GM19023 (cell line): ENCODE measurements at regions not wholly inside any gene's neighbourhood (a gene's known extent, or its start where the extent isn't known, plus 50 kb on each side); places are given as distances from the start of the nearest gene placed in this dataset.
"Not testable (repeated sequence)": the region's sequence is repeated elsewhere in the genome, so short reads cannot be mapped to it uniquely, and the experiment has no call there.

ENCODE experiments used
- ATAC-seq: cut with Tn5 transposase; IDR thresholded peaks from one replicate; pipeline ENCODE4 v1.9.1; 2021; ENCODE audit warnings: mild to moderate bottlenecking, moderate library complexity; ENCODE audit not compliant: unreplicated experiment

- no peak for ATAC-seq
Observed at GRCh38 chr1:193929374-193930033, 743.1 kb upstream of the B3GALT2 start.

- no peak for ATAC-seq
Observed at GRCh38 chr1:193927550-193927949, 741.1 kb upstream of the B3GALT2 start.

DNA sequence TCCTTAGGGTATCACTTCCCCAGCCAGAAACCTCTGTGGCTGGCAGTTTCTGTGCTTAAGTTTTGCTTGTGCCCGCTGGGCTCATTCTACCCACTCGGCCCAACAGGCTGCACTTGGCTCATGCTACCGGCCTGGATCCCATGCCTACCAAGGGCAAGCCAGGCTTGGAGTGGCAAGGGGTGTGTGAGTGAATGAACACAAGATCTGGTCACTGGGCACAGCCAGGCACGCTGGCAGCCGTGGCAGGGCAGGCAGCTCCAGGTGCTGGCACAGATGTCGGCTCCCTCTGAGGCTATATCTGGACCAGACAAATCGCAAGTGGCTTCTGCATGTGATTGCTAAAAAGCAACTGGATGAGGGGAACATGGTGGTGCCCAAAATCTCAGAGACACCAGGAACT lies 740.5 kb upstream of the B3GALT2 start:
- ATAC-seq: no peak

- ATAC-seq: no peak
Observed at GRCh38 chr1:193919827-193920226, 733.4 kb upstream of the B3GALT2 start.

DNA sequence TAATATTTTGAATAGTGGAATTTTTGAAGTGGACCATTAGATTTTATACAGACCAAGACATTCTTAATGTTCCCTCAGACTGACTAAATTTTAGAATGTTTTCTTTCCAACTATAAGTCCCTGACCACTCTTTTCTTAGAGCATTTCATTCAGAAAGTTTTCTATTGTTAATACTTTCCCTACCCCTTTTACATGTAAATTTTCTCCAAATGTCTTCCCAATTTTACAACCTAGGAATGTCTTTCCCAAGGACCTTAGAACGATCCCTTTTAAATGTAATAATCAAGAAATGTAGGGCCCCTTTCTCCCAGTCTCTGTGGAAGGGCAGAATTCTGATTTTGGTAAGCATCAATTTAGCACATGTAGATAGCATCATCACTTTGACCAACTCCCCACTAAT lies 730.0 kb upstream of the B3GALT2 start:
- no peak for ATAC-seq

- ATAC-seq: no peak
Observed at GRCh38 chr1:193914871-193915270, 728.5 kb upstream of the B3GALT2 start.

DNA sequence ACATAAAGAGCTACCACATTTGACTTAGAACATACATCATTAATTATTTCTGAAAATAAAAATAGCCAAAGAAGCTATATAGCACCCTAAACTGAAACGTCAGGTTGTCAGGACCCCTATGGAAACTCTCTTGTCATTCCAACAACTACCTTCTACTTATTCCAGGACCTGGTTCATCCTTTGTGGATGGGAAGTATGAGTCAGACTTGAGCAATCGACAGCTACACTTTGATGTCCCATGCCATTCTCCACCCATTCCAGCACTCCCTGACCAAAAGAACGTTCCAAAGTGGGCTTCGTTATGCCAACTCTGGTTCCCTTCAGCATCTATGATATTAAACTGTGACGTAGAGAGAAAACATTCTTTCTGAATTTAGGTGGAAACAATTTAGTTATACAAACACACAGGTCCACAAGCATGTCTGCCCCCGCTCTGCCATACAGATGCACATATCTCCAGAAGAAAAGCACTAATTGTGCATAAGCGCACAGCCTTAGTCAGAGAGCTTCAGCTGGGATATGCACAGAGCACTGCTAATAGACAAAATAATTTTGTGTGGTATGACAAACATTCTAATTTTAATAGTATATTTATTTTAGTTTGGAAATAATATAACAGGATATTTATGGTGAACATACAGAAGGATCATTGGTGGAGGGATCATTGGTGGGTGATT lies 723.1 kb upstream of the B3GALT2 start:
- ATAC-seq: no peak

DNA sequence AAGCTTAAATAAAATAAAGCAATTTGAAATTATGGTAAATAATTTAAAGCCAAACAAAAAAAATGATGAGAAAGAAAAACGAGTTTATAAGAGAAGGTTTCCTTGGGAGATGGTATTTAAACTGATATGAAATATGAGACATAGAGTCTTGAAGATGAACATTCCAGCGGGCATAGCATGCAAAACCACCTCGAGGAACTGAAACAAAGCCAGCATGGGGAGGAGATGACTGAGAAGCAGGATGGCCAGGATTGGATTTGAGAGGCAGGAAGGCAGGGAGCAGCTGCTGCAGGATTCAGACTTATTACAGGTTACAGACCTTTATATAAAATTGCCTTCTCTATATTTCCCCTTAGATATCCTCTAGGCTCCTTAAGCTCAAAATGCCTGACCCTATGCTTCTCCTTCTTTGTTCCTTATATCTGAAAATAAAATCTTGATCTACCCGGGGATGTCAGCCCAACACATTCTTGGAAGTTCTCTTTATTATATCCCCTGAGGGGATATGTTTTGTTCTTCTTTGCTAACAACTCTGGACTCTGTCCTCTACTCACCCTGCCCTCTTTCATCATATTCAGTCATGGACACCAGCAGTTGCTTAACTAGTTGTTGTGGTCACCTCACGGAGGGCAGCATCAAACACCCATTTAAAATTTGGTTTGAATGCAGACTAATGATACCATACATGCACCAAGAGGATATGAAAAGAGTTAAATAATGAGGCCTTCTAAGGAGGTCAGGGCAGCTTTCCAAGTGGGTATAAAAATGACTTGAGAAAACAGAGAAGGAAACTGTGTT lies 719.1 kb upstream of the B3GALT2 start:
- ATAC-seq: no peak

DNA sequence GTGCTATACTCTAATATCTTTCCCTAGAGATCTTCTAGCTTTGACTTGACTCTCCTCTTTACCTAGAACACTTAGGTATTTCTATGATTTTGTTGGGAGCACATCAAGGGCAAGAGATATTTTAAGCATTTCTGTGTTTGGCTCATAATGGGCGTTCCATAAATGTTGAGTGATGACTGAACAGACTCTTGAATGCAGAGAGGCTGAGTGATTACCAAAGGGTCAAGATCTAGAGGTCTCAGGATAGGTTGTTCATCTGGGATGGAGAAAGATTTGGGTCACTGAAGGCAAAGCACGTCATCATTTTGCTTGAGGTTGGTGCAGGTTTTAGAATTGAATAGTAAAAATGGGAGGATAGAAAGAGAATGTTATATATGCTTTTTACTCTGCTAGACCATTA lies 705.4 kb upstream of the B3GALT2 start:
- no peak for ATAC-seq

DNA sequence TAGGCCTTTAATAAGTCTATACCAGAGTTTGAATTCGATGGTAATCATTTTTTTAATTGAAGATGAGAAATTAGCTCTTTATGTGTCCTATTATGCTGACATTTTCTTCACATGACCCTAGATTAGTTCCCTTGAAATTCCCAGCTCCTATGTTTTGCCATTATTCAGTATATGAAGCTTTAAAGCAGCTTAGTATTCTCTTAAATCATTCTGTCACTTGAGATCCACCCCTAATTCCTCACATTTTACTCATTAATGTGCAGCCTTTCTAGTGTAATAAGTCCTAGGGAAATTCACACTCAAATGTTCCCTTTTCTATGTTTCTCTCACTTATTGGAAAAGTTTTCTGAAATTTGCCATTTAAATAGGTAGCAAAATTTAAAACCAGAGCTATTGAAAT lies 704.5 kb upstream of the B3GALT2 start:
- no peak for ATAC-seq

DNA sequence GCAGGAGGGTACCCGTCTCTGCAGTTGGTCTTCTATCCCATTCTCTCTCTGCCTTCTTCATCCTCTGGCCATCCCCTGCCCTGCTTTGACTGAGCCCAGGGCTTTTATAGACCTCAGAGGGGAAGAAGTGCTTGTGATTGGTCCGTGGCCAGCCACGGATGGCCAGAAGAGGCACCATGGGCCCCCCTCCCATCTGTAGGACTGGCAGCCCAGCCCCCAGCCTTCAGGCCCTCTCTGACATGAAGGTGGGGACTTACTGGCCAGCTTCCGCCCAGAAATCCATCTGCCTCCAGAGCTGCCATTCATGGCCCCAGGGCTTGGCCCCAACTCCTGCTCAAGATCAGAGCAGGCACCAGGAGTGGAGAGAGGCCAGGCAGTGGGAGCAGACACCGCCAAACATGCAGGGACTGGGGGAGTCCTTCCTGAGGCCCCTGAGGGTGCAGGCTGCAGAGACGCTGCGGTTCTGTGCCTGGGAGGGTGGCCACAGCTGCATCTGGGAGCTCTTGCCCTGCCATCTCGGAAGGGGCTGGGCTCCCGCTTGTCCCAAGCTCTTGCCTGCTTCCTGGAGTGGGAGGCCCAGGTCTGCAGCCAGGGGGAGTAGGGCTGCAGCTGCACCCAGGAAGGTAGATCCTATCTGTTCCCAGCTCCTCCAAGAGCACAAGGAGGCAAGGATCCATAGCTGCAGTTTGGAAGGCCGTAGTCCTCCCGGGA lies 698.6 kb upstream of the B3GALT2 start:
- ATAC-seq: no peak

DNA sequence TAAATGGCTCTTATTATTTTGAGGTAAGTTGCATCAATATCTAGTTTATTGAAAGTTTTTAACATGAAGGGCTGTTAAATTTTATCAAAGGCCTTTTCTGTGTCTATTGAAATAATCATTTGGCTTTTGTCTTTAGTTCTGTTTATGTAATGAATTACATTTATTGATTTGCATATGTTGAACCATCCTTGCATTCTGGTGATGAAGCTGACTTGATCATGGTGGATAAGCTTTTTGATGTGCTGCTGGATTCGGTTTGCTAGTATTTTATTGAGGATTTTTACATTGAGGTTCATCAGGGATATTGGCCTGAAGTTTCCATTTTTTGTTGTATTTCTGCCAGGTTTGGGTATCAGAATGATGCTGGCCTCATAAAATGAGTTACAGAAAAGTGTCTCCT lies 691.5 kb upstream of the B3GALT2 start:
- not testable (repeated sequence) for ATAC-seq

- ATAC-seq: no peak
Observed at GRCh38 chr1:193868425-193868824, 682.0 kb upstream of the B3GALT2 start.

DNA sequence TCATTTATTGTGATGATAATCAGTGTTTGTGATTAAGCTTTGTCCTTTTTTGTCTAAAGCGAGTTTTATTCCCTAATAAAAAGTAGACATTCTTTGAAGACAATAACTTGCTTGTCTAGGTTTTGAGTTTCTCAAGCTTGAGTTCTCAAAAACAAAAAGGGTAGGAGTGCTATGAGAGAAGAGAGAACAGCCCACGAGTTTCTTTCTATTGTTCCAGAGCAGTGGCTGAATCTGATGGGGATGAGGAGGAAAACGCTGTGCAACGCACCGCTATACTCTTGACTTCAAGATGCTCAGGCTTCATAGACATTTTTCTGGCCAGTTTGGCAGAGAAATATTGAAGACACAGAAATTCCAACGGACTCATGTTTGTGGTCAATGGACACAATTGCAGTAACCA lies 669.8 kb upstream of the B3GALT2 start:
- ATAC-seq: no peak

GRCh38 chr1:193850745-193851144 lies 664.3 kb upstream of the B3GALT2 start:
- no peak for ATAC-seq

- ATAC-seq: no peak
Observed at GRCh38 chr1:193846876-193847604, 660.6 kb upstream of the B3GALT2 start.

GRCh38 chr1:193846411-193846810 lies 660.0 kb upstream of the B3GALT2 start:
- no peak for ATAC-seq

DNA sequence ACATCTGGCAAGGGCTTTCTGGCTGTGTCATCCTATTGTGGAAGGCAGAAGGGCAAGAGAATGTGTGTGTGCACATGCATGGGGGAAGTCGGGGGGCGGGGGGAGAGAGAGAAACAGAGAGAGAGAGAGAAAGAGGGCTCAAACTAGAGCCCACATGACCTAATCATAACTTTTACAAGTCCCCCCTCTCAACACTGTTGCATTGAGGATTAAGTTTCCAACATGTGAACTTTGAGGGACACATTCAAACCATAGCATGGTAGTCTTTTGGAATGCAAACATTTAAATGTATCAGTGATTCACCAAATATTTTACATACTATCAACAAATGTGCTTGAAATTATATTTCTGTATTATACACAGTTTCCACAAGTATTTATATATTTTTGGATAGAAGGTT lies 655.4 kb upstream of the B3GALT2 start:
- no peak for ATAC-seq

DNA sequence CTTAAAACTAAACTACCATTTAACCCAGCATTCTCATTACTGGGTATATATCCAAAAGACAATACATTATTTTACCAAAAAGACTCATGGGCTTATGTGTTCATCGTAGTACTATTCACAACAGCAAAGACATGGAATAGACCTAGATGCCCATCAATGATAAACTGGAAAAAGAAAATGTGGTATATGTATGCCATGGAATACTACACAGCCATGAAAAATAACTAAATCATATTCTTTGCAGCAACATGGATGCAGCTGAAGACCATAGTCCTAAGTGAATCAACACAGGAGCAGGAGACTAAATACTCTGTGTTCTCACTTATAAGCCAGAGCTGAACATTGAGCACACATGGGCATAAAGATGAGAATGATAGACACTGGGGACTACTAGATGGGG lies 645.1 kb upstream of the B3GALT2 start:
- ATAC-seq: no peak

DNA sequence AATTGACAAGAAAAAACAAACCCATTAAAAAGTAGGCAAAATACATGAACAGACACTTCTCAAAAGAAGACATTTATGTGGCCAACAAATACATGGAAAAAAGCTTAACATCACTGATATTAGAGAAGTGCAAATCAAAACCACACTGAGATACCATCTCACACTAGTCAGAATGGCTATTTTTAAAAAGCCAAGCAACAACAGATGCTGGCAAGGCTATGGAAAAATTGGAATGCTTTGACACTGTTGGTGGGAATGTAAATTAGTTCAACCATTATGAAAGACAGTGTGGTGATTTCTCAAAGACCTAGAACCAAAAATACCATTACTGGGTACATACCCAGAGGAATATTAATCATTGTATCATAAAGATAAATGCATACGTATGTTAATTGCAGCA lies 641.1 kb upstream of the B3GALT2 start:
- no peak for ATAC-seq

DNA sequence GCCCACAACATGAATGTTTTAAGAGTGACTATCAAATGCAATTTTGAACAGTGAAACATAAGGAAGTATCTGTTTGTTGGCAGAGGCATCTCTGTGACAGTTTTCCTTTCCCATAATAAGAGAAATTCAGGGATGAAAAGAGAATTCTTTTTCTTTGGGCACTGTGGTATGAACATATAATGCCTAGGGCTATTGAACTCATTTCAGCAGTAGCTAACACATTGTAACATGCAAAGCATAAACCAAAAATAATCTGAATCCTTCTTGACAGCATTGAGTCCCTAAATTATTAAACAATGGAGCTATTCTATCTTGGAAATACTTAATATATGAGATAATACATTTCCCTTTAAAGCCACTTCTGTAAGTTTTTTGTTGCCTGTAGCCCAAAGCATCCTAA lies 633.0 kb upstream of the B3GALT2 start:
- no peak for ATAC-seq
